Stimulated activated naive CD8-positive, alpha-beta T cell treated with anti-CD3 and anti-CD28 coated beads, Interleukin-15, amount 100 ng/mL, for 72 hours (primary cell): ENCODE measurements at regions not wholly inside any gene's neighbourhood (a gene's known extent, or its start where the extent isn't known, plus 50 kb on each side); places are given as distances from the start of the nearest gene placed in this dataset.
A peak's percentile ranks its signal among the peaks of the same experiment; 100 is the strongest.

Experiments
- ATAC-seq: fragments of 150-1000 bp; cut with Tn5 transposase; 2 replicates; pipeline ENCODE4 v1.10.0; 2021; ENCODE audit warnings: mild to moderate bottlenecking, moderate library complexity
- DNase-seq, 2 donors: peaks; one replicate each; pipeline ENCODE4 v3.0.0; 2021 to 2022
- H3K27ac Mint-ChIP-seq, 2 donors: one replicate each; pipeline ENCODE4 v1.8.0; 2022; ENCODE audit warnings: mild to moderate bottlenecking in 2 of 2, mixed read lengths in 2 of 2, moderate library complexity in 2 of 2
- H3K27me3 Mint-ChIP-seq: one replicate; pipeline ENCODE4 v1.8.0; 2022; ENCODE audit warnings: mixed read lengths
- H3K4me1 Mint-ChIP-seq: one replicate; pipeline ENCODE4 v1.8.0; 2022; ENCODE audit warnings: mild to moderate bottlenecking, mixed read lengths
- H3K4me3 Mint-ChIP-seq, 2 donors: one replicate each; pipeline ENCODE4 v1.8.0; 2022; ENCODE audit warnings: mild to moderate bottlenecking in 2 of 2, mixed read lengths in 2 of 2, moderate library complexity in 1 of 2
- H3K9me3 Mint-ChIP-seq, 2 donors: one replicate each; pipeline ENCODE4 v1.8.0; 2022; ENCODE audit warnings: mixed read lengths in 2 of 2

DNA sequence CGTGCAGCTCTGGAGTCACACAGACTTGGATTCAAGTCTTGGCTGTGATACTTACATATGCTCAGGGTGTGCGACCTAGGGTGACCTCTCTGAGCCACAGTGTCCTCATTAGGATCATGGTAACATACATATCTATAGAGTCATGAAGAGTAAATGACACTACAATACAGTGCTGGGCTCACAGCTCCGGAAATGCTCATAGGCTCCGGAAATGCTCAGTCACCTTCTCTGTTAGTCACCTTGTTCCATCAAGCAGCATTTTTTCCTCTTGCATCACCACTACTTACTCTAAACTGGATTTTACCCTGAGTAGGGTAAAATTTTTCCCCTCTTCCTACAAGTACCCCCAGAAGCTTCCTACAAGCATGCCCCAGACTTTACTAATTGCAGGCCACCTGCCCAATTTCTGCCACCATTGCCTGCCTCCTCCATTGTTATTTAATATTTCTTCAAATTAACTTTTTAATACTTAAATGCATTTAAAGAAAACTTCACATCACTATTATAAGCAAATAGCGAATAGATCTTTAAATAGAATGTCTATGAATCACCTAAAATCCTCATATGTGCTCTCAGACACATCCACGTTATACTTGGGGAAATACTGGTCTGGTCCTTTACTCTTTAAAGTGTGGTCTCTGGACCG, 147.6 kb upstream of the SPRY4 start:
- H3K27me3 Mint-ChIP-seq: no peaks in the 10 kb centered on the region
- H3K9me3 Mint-ChIP-seq: no peaks in the 10 kb centered on the region
- ATAC-seq (peak; percentile 97), DNase-seq (peak in 1 of 2 donors; percentile 37)
- H3K27ac Mint-ChIP-seq: peak overlapping the region; percentile 76 to 91
- peaks cover 16% of the 10 kb centered on the region for H3K4me1 Mint-ChIP-seq
- no peak overlapping the region for H3K4me3 Mint-ChIP-seq

DNA sequence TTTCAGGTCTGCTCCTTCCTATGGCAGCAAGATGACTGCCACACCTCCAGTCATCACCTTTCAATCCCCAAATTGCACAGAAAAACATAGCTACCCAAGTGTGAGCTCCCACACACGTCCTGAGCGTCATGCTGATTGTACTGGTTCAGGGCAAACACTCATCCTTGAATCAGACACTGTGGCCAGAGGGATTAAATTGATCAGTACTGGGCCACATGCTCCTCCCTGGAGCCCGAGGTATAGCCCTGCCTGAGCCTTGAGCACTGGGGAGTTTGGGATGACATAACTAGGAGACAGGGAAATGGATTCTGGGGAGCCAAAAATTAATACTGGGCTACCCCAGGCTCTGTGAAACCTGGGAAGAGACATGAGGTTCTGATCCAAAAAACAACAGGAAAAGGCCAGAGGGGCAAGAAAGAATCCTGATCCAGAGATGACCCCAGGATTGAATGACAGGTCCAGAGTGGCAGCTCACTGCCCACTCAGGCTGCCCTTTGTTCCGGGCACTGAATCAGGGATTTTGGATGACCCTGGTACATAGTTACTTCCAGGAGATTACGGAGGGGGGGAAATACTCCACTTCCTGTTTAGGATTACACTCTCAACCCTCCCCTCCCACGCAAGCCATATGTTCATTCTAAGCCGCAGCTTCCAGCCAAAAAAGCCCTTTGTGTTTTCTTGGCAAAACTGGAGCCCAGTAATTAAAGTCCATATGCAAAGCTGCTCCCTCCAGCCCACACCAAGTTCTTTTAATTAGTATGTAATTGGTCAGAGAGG, 141.6 kb upstream of the SPRY4 start:
- ATAC-seq: no peak
- no peaks in the 10 kb centered on the region for H3K9me3 Mint-ChIP-seq
- no peak overlapping the region for H3K4me3 Mint-ChIP-seq
- H3K4me1 Mint-ChIP-seq: no peaks in the 10 kb centered on the region
- no peaks in the 10 kb centered on the region for H3K27me3 Mint-ChIP-seq
- no peak for DNase-seq
- H3K27ac Mint-ChIP-seq: no peak overlapping the region

- ATAC-seq (no peak), DNase-seq (no peak)
- no peak overlapping the region for H3K4me3 Mint-ChIP-seq
- no peaks in the 10 kb centered on the region for H3K4me1 Mint-ChIP-seq
- H3K27me3 Mint-ChIP-seq: no peaks in the 10 kb centered on the region
- H3K9me3 Mint-ChIP-seq: no peaks in the 10 kb centered on the region
- no peak overlapping the region for H3K27ac Mint-ChIP-seq
These were observed 140.7 kb upstream of the SPRY4 start for GRCh38 chr5:142465476-142465875.

DNA sequence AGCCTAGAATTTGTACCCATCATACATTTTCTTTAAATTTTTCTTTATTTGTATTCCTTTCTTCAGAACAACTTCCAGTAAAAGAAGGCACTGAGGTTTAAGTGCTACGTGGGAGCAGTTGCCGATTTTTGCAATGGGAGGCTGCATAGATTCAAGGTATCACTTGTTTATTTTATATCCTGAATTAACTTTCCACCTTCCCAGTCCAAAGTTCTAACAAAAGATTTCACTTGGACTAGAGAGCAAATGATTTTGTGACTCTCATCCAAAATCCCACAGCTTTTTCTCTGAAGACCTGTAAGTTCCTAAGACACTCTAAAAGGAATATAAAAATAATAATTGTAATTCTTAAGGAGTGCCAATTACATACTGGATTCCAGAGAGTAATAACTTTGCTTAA, 139.1 kb upstream of the SPRY4 start:
- DNase-seq (no peak), ATAC-seq (no peak)
- Mint-ChIP-seq H3K4me1 (no peaks in the 10 kb centered on the region), H3K27me3 (no peaks in the 10 kb centered on the region), H3K9me3 (peaks cover 0 to 3% of the 10 kb centered on the region in 2 donors), H3K4me3 (no peak overlapping the region), H3K27ac (no peak overlapping the region)

DNA sequence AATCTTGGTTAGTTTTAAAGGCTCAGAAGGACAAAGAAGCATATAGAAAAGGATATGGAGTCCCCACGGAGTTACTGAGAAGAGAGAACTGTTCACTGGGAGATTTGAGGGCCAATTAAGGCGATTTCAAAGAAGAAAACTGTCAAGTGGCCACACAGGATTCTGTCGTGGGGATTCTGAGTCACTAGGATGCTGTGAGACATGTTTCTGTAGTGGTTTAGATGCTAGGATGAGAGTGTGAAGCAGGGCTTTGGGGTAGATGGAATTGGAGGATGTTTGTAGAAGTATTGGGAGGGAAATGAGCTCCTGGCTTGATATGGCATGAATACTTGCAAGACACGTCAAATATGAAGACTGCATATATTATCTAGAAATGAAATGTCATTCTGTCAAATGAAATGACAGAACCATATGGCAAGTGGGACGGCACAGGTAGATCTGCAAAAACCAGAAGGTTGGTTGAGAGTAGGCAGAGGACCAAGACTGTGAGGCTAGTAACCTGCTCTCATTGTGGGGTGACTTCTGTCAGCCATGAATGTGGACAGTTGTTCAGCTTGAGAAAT, 136.3 kb upstream of the SPRY4 start:
- Mint-ChIP-seq H3K4me3 (no peak overlapping the region), H3K27me3 (no peaks in the 10 kb centered on the region), H3K9me3 (peaks cover 0 to 6% of the 10 kb centered on the region in 2 donors), H3K27ac (no peak overlapping the region), H3K4me1 (no peaks in the 10 kb centered on the region)
- ATAC-seq (no peak), DNase-seq (no peak)

DNA sequence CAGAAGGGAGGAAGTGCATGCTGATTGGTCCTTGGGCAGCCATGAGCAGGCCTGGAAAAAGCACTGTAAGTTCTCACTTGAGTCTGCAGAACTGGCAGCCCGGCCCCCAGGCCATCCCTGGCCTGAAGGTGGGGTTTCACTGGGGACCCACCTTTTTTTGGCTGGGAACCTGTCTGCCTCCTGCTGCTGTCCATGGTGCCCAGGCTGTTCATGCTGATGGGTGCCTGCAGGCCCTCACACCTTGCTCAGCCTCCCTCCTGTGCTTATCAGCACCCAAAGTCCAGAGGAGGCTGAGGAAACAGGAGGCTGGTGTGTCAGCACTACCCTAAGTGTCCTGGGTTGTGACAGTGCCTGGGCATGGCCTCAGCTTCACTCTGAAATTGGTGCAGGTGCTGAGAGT, 134.4 kb upstream of the SPRY4 start:
- Mint-ChIP-seq H3K27me3 (peaks cover 6% of the 10 kb centered on the region), H3K4me1 (no peaks in the 10 kb centered on the region), H3K4me3 (no peak overlapping the region), H3K9me3 (peaks cover 0 to 6% of the 10 kb centered on the region in 2 donors), H3K27ac (no peak overlapping the region)
- DNase-seq: no peak
- ATAC-seq: no peak

- Mint-ChIP-seq H3K9me3 (peaks cover 0 to 10% of the 10 kb centered on the region in 2 donors), H3K4me3 (no peak overlapping the region), H3K4me1 (no peaks in the 10 kb centered on the region), H3K27me3 (peaks cover 18% of the 10 kb centered on the region), H3K27ac (no peak overlapping the region)
- no peak for DNase-seq
- ATAC-seq: no peak
These were observed 131.0 kb upstream of the SPRY4 start for GRCh38 chr5:142455856-142456255.

DNA sequence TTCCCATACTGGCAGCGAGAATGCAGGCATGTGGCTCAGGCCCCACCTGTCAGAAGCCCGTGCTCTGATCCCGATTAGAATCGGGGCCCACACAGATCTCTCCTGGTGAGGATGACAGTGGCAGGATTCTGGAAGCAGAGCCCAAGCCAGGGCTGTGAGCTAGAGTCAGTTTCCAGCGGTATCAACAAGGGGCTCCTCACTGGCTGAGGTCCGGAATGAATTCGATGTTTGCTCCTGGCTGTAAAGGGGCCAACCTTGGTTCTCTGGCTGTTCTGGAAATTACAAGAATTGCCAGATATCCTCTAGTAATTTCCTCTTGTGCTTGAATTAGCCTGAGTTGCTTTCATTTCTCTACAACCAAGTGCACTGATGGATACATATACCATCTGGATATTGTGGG, 129.1 kb upstream of the SPRY4 start:
- Mint-ChIP-seq H3K4me3 (no peak overlapping the region), H3K9me3 (peaks cover 0 to 18% of the 10 kb centered on the region in 2 donors), H3K4me1 (no peaks in the 10 kb centered on the region), H3K27me3 (peaks cover 21% of the 10 kb centered on the region), H3K27ac (no peak overlapping the region)
- DNase-seq: no peak
- no peak for ATAC-seq

- peaks cover 0 to 15% of the 10 kb centered on the region in 2 donors for H3K9me3 Mint-ChIP-seq
- DNase-seq (no peak), ATAC-seq (no peak)
- peaks cover 21% of the 10 kb centered on the region for H3K27me3 Mint-ChIP-seq
- H3K27ac Mint-ChIP-seq: no peak overlapping the region
- no peak overlapping the region for H3K4me3 Mint-ChIP-seq
- peaks cover 5% of the 10 kb centered on the region for H3K4me1 Mint-ChIP-seq
These were observed 125.6 kb upstream of the SPRY4 start for GRCh38 chr5:142450419-142450818.

- no peak overlapping the region for H3K27ac Mint-ChIP-seq
- H3K27me3 Mint-ChIP-seq: peaks cover 7% of the 10 kb centered on the region
- no peak for DNase-seq
- no peak for ATAC-seq
- peaks cover 10% of the 10 kb centered on the region for H3K4me1 Mint-ChIP-seq
- peaks cover 0 to 15% of the 10 kb centered on the region in 2 donors for H3K9me3 Mint-ChIP-seq
- H3K4me3 Mint-ChIP-seq: no peak overlapping the region
These were observed 123.1 kb upstream of the SPRY4 start for GRCh38 chr5:142447887-142448286.

- H3K27me3 Mint-ChIP-seq: peaks cover 7% of the 10 kb centered on the region
- no peak for ATAC-seq
- no peak overlapping the region for H3K4me3 Mint-ChIP-seq
- no peak for DNase-seq
- peaks cover 0 to 15% of the 10 kb centered on the region in 2 donors for H3K9me3 Mint-ChIP-seq
- no peak overlapping the region for H3K27ac Mint-ChIP-seq
- peaks cover 11% of the 10 kb centered on the region for H3K4me1 Mint-ChIP-seq
These were observed 122.1 kb upstream of the SPRY4 start for GRCh38 chr5:142446960-142447279.

DNA sequence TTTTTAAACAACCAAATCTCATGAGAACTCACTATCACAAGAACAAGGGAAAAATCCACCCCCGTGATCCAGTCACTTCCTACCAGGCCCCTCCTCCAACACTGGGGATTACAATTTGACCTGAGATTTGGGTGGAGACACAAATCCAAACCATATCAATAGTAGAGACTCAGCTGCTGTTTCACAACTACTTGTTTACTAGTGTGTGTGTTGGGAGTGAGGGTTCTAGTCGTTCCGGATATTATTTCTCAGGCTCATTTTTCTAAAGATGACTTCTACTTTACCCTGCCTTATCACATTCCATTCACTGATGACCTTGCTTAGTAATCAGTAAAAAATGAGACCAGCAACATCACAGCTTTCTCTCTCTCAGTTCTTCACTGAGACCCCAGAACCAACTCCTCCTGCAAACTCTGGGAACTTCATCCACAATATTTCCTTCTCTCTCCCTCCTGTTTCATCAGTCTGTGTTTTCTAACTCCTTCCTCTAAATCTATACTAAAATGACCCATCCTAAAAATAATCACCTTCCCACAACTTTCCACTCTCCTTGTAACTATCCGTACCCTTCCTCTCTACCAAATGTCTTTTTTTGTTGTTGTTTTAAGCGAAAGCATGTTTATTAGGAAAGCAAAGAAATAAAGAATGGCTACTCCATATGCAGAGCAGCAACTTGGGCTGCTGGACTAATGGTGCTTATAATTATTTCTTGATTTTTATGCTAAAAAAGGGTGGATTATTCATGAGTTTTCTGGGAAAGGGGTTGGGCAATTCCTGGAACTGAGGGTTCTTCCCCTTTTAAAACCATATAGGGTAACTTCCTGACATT, 121.5 kb upstream of the SPRY4 start:
- Mint-ChIP-seq H3K27ac (peak overlapping the region in 1 of 2 donors; percentile 13), H3K27me3 (peaks cover 9% of the 10 kb centered on the region), H3K4me1 (peaks cover 17% of the 10 kb centered on the region), H3K4me3 (no peak overlapping the region), H3K9me3 (peaks cover 0 to 15% of the 10 kb centered on the region in 2 donors)
- ATAC-seq (no peak), DNase-seq (no peak)

GRCh38 chr5:142445266-142445665, 120.4 kb upstream of the SPRY4 start:
- Mint-ChIP-seq H3K27me3 (peaks cover 12% of the 10 kb centered on the region), H3K9me3 (peaks cover 0 to 5% of the 10 kb centered on the region in 2 donors), H3K27ac (no peak overlapping the region), H3K4me3 (no peak overlapping the region), H3K4me1 (peaks cover 17% of the 10 kb centered on the region)
- ATAC-seq: no peak
- DNase-seq: no peak

GRCh38 chr5:142441616-142442015, 116.8 kb upstream of the SPRY4 start:
- Mint-ChIP-seq H3K4me1 (peaks cover 17% of the 10 kb centered on the region), H3K27me3 (peaks cover 12% of the 10 kb centered on the region), H3K9me3 (no peaks in the 10 kb centered on the region), H3K27ac (peak overlapping the region in 1 of 2 donors; percentile 19), H3K4me3 (peak overlapping the region in 1 of 2 donors; percentile 26)
- DNase-seq (no peak), ATAC-seq (peak; percentile 71)

GRCh38 chr5:142439207-142439860, 114.5 kb upstream of the SPRY4 start:
- Mint-ChIP-seq H3K4me1 (peaks cover 7% of the 10 kb centered on the region), H3K27ac (peak overlapping the region in 1 of 2 donors; percentile 60), H3K9me3 (no peaks in the 10 kb centered on the region), H3K27me3 (peaks cover 12% of the 10 kb centered on the region), H3K4me3 (no peak overlapping the region)
- ATAC-seq (no peak), DNase-seq (no peak)
